ENCODE measurements at regions not wholly inside any gene's neighbourhood (a gene's known extent, or its start where the extent isn't known, plus 50 kb on each side); places are given as distances from the start of the nearest gene placed in this dataset.

- H3K4me3 ChIP-seq (ENCODE audit: low read depth, low read length) = no peak overlapping the region
- no peak for DNase-seq (ENCODE audit: low read depth)
- in situ Hi-C loops (cut with HindIII; ENCODE audit: low sequenced_read_pairs) = no loop called here
- TF ChIP-seq CTCF (IDR thresholded peaks at IDR 0.05; ENCODE audit: low read depth, low read length, missing control alignments) = no peak
Measured at GRCh38 chr16:9567666-9568065, 476.2 kb downstream of the HAPSTR1 start.

- DNase-seq (ENCODE audit: low read depth) = no peak
- H3K4me3 ChIP-seq (ENCODE audit: low read depth, low read length) = no peak overlapping the region
- TF ChIP-seq CTCF (IDR thresholded peaks at IDR 0.05; ENCODE audit: low read depth, low read length, missing control alignments) = no peak
- in situ Hi-C loops (cut with HindIII; ENCODE audit: low sequenced_read_pairs) = no loop called here
Measured at GRCh38 chr16:9568261-9568660, 476.8 kb downstream of the HAPSTR1 start.

DNA sequence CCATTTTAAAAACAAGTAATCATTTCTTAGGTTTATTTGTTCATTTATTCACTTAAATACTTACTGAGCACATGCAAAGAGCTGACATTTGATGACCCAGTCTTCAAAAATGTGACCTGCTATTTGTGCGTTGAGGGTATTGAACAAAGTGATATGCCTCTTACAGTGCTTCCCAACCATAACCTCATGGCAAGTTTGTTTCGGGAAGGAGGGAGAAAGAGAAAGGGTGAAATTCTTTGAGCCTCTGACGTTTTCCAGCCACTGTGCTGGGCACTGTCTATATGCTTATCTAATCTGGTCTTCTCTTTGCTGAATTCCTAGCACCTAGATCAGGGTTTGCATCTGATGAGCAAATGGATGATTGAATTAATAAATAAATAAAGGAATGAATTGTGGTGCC, 479.1 kb downstream of the HAPSTR1 start:
- in situ Hi-C loops (cut with HindIII; ENCODE audit: low sequenced_read_pairs) = no loop called here
- TF ChIP-seq CTCF (IDR thresholded peaks at IDR 0.05; ENCODE audit: low read depth, low read length, missing control alignments) = no peak
- DNase-seq (ENCODE audit: low read depth) = no peak
- H3K4me3 ChIP-seq (ENCODE audit: low read depth, low read length) = no peak overlapping the region

GRCh38 chr16:9578459-9578858, 487.0 kb downstream of the HAPSTR1 start:
- in situ Hi-C loops (cut with HindIII; ENCODE audit: low sequenced_read_pairs) = no loop called here
- no peak overlapping the region for H3K4me3 ChIP-seq (ENCODE audit: low read depth, low read length)
- no peak for TF ChIP-seq CTCF (IDR thresholded peaks at IDR 0.05; ENCODE audit: low read depth, low read length, missing control alignments)
- DNase-seq (ENCODE audit: low read depth) = no peak

DNA sequence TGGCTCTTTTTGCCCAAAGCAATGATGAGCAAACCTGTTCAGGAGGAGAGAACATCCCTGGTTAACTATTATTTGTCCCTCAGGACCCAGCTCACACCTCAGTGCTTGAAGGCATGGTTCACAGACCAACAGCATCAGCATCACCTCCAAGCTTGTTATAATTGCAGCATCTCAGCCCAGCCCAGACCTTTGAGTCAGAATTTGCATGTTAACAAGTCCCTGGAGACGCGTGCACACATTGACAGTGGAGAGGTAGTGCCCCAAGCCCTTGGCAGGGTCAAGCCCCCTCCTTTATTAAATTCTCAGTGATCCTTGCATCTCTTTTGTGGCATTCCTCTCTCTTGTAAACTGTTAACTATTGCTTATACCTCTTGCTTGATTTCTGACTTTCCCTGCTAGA, 488.6 kb downstream of the HAPSTR1 start:
- no peak for DNase-seq (ENCODE audit: low read depth)
- TF ChIP-seq CTCF (IDR thresholded peaks at IDR 0.05; ENCODE audit: low read depth, low read length, missing control alignments) = no peak
- no peak overlapping the region for H3K4me3 ChIP-seq (ENCODE audit: low read depth, low read length)
- in situ Hi-C loops (cut with HindIII; ENCODE audit: low sequenced_read_pairs) = no loop called here

DNA sequence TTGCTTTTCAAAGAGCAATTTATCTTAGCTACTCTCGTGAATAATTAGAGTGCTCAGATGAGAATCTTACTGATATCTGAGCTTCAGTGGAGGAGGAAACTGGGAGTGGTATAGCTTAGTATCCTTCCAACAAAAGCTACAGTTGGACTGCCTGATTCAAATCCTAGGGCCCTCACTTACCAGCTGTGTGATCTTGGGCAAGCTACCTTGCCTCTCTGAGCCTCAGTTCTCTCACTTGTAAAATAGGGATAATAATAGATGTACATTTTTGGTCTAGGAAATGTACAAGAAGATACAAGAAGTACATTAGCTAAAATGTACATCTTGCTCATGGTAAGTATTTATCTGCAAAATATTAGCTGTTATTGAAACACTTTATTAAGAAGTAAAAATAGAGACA, 502.0 kb downstream of the HAPSTR1 start:
- in situ Hi-C loops (cut with HindIII; ENCODE audit: low sequenced_read_pairs) = no loop called here
- H3K4me3 ChIP-seq (ENCODE audit: low read depth, low read length) = no peak overlapping the region
- no peak for TF ChIP-seq CTCF (IDR thresholded peaks at IDR 0.05; ENCODE audit: low read depth, low read length, missing control alignments)
- DNase-seq (ENCODE audit: low read depth) = no peak

- no peak overlapping the region for H3K4me3 ChIP-seq (ENCODE audit: low read depth, low read length)
- in situ Hi-C loops (cut with HindIII; ENCODE audit: low sequenced_read_pairs) = no loop called here
- DNase-seq (ENCODE audit: low read depth) = no peak
- no peak for TF ChIP-seq CTCF (IDR thresholded peaks at IDR 0.05; ENCODE audit: low read depth, low read length, missing control alignments)
Measured at GRCh38 chr16:9594047-9594446, 502.6 kb downstream of the HAPSTR1 start.

Data from astrocyte of the cerebellum (primary cell).